Natural killer cell (primary cell): ENCODE measurements at regions not wholly inside any gene's neighbourhood (a gene's known extent, or its start where the extent isn't known, plus 50 kb on each side); places are given as distances from the start of the nearest gene placed in this dataset.

Experiments used
- ATAC-seq, 3 donors: fragments of 150-1000 bp in 2 of 3; fragments of 200-7000 bp in 1 of 3; cut with Tn5 transposase; 1 replicate in 1 of 3; 2 replicates in 2 of 3; pipeline ENCODE4 v1.10.0; 2021; ENCODE audit warnings: mild to moderate bottlenecking in 2 of 3, moderate library complexity in 2 of 3
- DNase-seq, 2 donors: peaks; one replicate each; pipeline versions ENCODE4 v3.0.0 to v3.0.0-alpha.2; 2013 to 2021; ENCODE audit warnings: mixed read lengths in 1 of 2
- H3K27ac ChIP-seq: one replicate; pipeline ENCODE4 v1.5.1; 2013; ENCODE audit warnings: mild to moderate bottlenecking, low read length
- H3K27me3 ChIP-seq: one replicate; pipeline ENCODE4 v1.6.1; 2013; ENCODE audit warnings: low read length; ENCODE audit not compliant: control insufficient read depth, insufficient read depth
- H3K36me3 ChIP-seq: one replicate; pipeline ENCODE4 v1.6.1; 2013; ENCODE audit warnings: low read length; ENCODE audit not compliant: control insufficient read depth, insufficient read depth
- H3K4me1 ChIP-seq: one replicate; pipeline ENCODE4 v1.6.1; 2013; ENCODE audit warnings: low read length; ENCODE audit not compliant: control insufficient read depth, insufficient read depth
- H3K4me3 ChIP-seq: one replicate; pipeline ENCODE4 v1.5.1; 2013; ENCODE audit warnings: low read length
- H3K9me3 ChIP-seq: one replicate; pipeline ENCODE4 v1.6.1; 2013; ENCODE audit warnings: low read length; ENCODE audit not compliant: control insufficient read depth, insufficient read depth
- H3K27ac Mint-ChIP-seq, 2 donors: one replicate each; pipeline ENCODE4 v1.8.0; 2022; ENCODE audit warnings: mild to moderate bottlenecking in 2 of 2, mixed read lengths in 2 of 2, moderate library complexity in 1 of 2
- H3K27me3 Mint-ChIP-seq, 2 donors: one replicate each; pipeline ENCODE4 v1.8.0; 2022; ENCODE audit warnings: low read depth in 2 of 2, mixed read lengths in 2 of 2
- H3K36me3 Mint-ChIP-seq: one replicate; pipeline ENCODE4 v1.8.0; 2022; ENCODE audit warnings: mixed read lengths
- H3K4me1 Mint-ChIP-seq, 2 donors: one replicate each; pipeline ENCODE4 v1.8.0; 2022; ENCODE audit warnings: mixed read lengths in 2 of 2
- H3K4me3 Mint-ChIP-seq: one replicate; pipeline ENCODE4 v1.8.0; 2022; ENCODE audit warnings: mild to moderate bottlenecking, moderate library complexity, mixed read lengths
- H3K9me3 Mint-ChIP-seq, 2 donors: one replicate each; pipeline ENCODE4 v1.8.0; 2022; ENCODE audit warnings: mixed read lengths in 2 of 2
- WGBS: methylation state at CpG from one replicate; pipeline ENCODE4 v1.1.7; 2013; ENCODE audit warnings: missing lambda C conversion rate; ENCODE audit not compliant: insufficient coverage; 5-methylcytosine and 5-hydroxymethylcytosine counted together
- intact Hi-C: fragments of 100-400 bp; cut with micrococcal nuclease; formaldehyde crosslinking; loops from one replicate; pipeline ENCODE4 v1.14.2; 2022
- TF ChIP-seq, protein P1 (sequence below): fragments of 200-600 bp; IDR thresholded peaks from one replicate; pipeline ENCODE4 v1.8.0; 2022; ENCODE audit warnings: antibody characterized with exemption

DNA sequence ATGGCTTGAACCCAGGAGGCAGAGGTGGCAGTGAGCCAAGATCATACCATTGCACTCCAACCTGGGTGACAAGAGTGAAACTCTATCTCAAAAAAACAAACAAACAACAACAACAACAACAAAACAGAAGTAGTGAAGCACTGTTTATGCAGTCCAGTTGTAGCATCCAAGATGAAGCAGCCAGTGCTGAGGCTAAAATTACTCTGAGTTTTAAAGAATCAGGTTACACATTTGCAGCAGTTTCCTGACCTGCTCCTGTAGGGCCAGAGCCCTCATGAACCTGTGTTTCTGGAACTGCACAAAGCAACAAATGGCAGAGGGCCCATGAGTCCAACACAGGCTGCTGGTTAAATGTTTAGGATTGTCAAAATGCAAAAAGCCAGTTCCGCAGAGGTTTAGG is 499.5 kb upstream of the PSMD7 start:
- no peaks in the 10 kb centered on the region for H3K4me1 ChIP-seq
- ATAC-seq (no peak), DNase-seq (no peak)
- Mint-ChIP-seq H3K27ac (no peak overlapping the region), H3K9me3 (no peaks in the 10 kb centered on the region), H3K36me3 (no peaks in the 10 kb centered on the region), H3K4me3 (no peak overlapping the region), H3K27me3 (no peaks in the 10 kb centered on the region), H3K4me1 (no peaks in the 10 kb centered on the region)
- TF ChIP-seq, protein P1, sequence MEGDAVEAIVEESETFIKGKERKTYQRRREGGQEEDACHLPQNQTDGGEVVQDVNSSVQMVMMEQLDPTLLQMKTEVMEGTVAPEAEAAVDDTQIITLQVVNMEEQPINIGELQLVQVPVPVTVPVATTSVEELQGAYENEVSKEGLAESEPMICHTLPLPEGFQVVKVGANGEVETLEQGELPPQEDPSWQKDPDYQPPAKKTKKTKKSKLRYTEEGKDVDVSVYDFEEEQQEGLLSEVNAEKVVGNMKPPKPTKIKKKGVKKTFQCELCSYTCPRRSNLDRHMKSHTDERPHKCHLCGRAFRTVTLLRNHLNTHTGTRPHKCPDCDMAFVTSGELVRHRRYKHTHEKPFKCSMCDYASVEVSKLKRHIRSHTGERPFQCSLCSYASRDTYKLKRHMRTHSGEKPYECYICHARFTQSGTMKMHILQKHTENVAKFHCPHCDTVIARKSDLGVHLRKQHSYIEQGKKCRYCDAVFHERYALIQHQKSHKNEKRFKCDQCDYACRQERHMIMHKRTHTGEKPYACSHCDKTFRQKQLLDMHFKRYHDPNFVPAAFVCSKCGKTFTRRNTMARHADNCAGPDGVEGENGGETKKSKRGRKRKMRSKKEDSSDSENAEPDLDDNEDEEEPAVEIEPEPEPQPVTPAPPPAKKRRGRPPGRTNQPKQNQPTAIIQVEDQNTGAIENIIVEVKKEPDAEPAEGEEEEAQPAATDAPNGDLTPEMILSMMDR: no peak
- H3K27me3 ChIP-seq: no peaks in the 10 kb centered on the region
- no peak overlapping the region for H3K27ac ChIP-seq
- WGBS: 89% methylated on average over 1 of the region's 1 CpG
- intact Hi-C loops: no loop called here
- H3K9me3 ChIP-seq: peaks cover 2% of the 10 kb centered on the region
- no peaks in the 10 kb centered on the region for H3K36me3 ChIP-seq
- H3K4me3 ChIP-seq: no peak overlapping the region

DNA sequence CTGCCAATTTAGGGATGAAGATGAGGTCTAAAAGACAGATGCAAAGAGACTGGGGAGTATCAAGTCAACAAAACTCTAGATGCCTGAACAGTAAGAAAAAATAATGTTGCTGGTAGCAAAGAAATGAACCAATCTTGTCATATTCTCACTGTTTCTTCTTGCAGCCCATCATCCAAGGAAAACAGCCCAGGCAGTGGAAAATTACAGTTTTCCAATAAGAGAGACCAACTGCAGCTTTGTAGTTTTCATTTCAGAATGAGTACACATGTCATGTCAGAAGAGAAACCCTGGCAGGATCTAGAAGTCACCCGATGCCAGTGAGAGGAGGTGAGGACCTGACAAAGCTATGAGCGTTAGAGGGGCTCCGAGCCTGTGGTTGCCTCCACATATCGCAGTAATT is 500.4 kb upstream of the PSMD7 start:
- no peaks in the 10 kb centered on the region for H3K27me3 ChIP-seq
- ATAC-seq (no peak), DNase-seq (no peak)
- no peak overlapping the region for H3K4me3 ChIP-seq
- WGBS: 81% methylated on average over 4 of the region's 4 CpGs
- no peaks in the 10 kb centered on the region for H3K36me3 Mint-ChIP-seq
- intact Hi-C loops: no loop called here
- no peak overlapping the region for H3K27ac Mint-ChIP-seq
- H3K4me3 Mint-ChIP-seq: no peak overlapping the region
- H3K36me3 ChIP-seq: no peaks in the 10 kb centered on the region
- no peak overlapping the region for H3K27ac ChIP-seq
- H3K9me3 ChIP-seq: peaks cover 2% of the 10 kb centered on the region
- no peaks in the 10 kb centered on the region for H3K27me3 Mint-ChIP-seq
- H3K4me1 ChIP-seq: no peaks in the 10 kb centered on the region
- no peaks in the 10 kb centered on the region for H3K4me1 Mint-ChIP-seq
- H3K9me3 Mint-ChIP-seq: no peaks in the 10 kb centered on the region
- TF ChIP-seq, protein P1: no peak

DNA sequence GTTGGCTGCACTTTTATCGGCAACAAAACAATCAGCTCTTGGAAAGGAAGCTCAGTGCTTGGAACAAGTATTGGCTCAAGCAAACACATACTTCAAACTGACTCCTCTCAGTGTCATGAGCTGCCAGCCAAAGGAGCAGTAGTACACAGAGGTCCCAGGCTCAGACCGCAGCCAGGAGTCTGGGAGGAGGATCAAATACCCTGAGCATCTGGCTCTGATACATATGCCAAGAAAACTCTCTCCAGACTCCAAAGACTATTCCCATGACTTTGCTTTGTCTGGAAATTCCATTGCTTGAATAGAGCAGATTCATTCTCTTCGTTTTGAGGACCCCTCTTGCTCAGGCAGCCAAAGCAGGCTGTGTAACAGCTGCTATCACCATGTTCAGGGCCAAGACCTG is 501.6 kb upstream of the PSMD7 start:
- intact Hi-C loops: no loop called here
- Histone ChIP-seq H3K9me3 (peaks cover 2% of the 10 kb centered on the region), H3K4me3 (no peak overlapping the region), H3K4me1 (no peaks in the 10 kb centered on the region), H3K36me3 (no peaks in the 10 kb centered on the region), H3K27ac (no peak overlapping the region), H3K27me3 (no peaks in the 10 kb centered on the region)
- Mint-ChIP-seq H3K4me1 (no peaks in the 10 kb centered on the region), H3K9me3 (no peaks in the 10 kb centered on the region), H3K4me3 (no peak overlapping the region), H3K27ac (no peak overlapping the region), H3K36me3 (no peaks in the 10 kb centered on the region), H3K27me3 (no peaks in the 10 kb centered on the region)
- no peak for DNase-seq
- ATAC-seq: no peak
- TF ChIP-seq, protein P1: no peak
- WGBS: 76% methylated on average over 3 of the region's 3 CpGs

DNA sequence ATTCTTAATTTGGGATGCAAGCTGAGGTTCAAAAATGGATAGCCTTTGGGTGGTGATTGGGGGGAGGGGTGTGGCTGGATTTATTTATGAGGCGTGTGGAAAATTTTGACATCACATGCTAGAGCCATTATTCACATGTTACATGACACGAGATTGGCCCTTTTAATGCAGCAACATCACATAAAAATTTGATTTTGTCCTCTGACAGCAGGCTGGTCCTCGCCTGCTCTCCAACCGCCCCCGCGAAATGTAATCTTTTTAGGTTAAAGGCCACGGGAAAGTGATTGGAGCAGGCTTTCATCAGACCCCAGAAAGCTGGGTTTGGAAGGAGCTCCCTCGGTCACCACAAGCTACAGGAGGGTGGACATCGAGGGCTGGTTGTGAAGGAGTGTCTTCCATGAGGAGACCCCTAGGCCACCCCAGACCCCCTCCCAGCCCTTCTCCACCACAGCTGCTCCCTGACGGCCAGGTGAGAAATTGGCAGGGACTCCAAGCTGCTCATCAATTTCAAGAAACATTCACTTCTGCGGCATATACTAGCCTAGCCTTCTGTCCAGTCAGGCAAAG is 502.7 kb upstream of the PSMD7 start:
- Histone ChIP-seq H3K4me1 (no peaks in the 10 kb centered on the region), H3K27ac (no peak overlapping the region), H3K27me3 (no peaks in the 10 kb centered on the region), H3K4me3 (no peak overlapping the region), H3K36me3 (no peaks in the 10 kb centered on the region), H3K9me3 (peaks cover 2% of the 10 kb centered on the region)
- DNase-seq (no peak), ATAC-seq (no peak)
- Mint-ChIP-seq H3K27me3 (no peaks in the 10 kb centered on the region), H3K9me3 (no peaks in the 10 kb centered on the region), H3K4me1 (no peaks in the 10 kb centered on the region), H3K36me3 (no peaks in the 10 kb centered on the region), H3K27ac (no peak overlapping the region), H3K4me3 (no peak overlapping the region)
- TF ChIP-seq, protein P1: no peak
- intact Hi-C loops: no loop called here
- 84% methylated on average over 10 of the region's 11 CpGs for WGBS
